ENCODE measurements at regions not wholly inside any gene's neighbourhood (a gene's known extent, or its start where the extent isn't known, plus 50 kb on each side); places are given as distances from the start of the nearest gene placed in this dataset.

GRCh38 chr10:69734797-69735468, 66.8 kb upstream of the COL13A1 start (continued):
- TF ChIP-seq, protein P1, sequence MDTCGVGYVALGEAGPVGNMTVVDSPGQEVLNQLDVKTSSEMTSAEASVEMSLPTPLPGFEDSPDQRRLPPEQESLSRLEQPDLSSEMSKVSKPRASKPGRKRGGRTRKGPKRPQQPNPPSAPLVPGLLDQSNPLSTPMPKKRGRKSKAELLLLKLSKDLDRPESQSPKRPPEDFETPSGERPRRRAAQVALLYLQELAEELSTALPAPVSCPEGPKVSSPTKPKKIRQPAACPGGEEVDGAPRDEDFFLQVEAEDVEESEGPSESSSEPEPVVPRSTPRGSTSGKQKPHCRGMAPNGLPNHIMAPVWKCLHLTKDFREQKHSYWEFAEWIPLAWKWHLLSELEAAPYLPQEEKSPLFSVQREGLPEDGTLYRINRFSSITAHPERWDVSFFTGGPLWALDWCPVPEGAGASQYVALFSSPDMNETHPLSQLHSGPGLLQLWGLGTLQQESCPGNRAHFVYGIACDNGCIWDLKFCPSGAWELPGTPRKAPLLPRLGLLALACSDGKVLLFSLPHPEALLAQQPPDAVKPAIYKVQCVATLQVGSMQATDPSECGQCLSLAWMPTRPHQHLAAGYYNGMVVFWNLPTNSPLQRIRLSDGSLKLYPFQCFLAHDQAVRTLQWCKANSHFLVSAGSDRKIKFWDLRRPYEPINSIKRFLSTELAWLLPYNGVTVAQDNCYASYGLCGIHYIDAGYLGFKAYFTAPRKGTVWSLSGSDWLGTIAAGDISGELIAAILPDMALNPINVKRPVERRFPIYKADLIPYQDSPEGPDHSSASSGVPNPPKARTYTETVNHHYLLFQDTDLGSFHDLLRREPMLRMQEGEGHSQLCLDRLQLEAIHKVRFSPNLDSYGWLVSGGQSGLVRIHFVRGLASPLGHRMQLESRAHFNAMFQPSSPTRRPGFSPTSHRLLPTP (IDR thresholded peaks at IDR 0.05; ENCODE audit: borderline replicate concordance, extremely low read depth, insufficient read length) = no peak
- no peak for TF ChIP-seq HDAC1 (IDR thresholded peaks at IDR 0.05)
- peak; percentile 67; the same call in 1 of the 2 replicates for TF ChIP-seq ZNF175 (CRISPR knock-in tag; IDR thresholded peaks at IDR 0.05; ENCODE audit: low read depth)
- TF ChIP-seq XRCC4 (IDR thresholded peaks at IDR 0.05; ENCODE audit: extremely low read depth, insufficient read depth, insufficient read length) = no peak
- TF ChIP-seq, protein P2, sequence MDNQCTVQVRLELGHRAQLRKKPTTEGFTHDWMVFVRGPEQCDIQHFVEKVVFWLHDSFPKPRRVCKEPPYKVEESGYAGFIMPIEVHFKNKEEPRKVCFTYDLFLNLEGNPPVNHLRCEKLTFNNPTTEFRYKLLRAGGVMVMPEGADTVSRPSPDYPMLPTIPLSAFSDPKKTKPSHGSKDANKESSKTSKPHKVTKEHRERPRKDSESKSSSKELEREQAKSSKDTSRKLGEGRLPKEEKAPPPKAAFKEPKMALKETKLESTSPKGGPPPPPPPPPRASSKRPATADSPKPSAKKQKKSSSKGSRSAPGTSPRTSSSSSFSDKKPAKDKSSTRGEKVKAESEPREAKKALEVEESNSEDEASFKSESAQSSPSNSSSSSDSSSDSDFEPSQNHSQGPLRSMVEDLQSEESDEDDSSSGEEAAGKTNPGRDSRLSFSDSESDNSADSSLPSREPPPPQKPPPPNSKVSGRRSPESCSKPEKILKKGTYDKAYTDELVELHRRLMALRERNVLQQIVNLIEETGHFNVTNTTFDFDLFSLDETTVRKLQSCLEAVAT (IDR thresholded peaks at IDR 0.05) = peak in 1 of 2 experiments; percentile 89; a peak in 2 of 4 replicates
- peak; percentile 75; the same call in 1 of the 2 replicates for TF ChIP-seq RNF2 (IDR thresholded peaks at IDR 0.05)
- peak; percentile 78 for TF ChIP-seq EP300 (IDR thresholded peaks at IDR 0.05; ENCODE audit: low read length)
- TF ChIP-seq CEBPB (tag; IDR thresholded peaks at IDR 0.05) = peak; percentile 69
- TF ChIP-seq CXXC5 (CRISPR knock-in tag; IDR thresholded peaks at IDR 0.05) = 0 out of 2 replicates have a peak, but pooled peaks have one; percentile 23
- peak; percentile 30; the same call in 1 of the 2 replicates for TF ChIP-seq SMARCC2 (IDR thresholded peaks at IDR 0.05; ENCODE audit: low read depth)
- TF ChIP-seq MAZ (CRISPR knock-in tag; conservative IDR thresholded peaks at IDR 0.05 in 1 of 2, IDR thresholded peaks at IDR 0.05 in 1 of 2) = 0 out of 4 replicates have a peak, but pooled peaks of 1 of the 2 experiments have one; percentile 26
- TF ChIP-seq ATF1 (CRISPR knock-in tag; IDR thresholded peaks at IDR 0.05) = no peak
- TF ChIP-seq ATF1 (tag; IDR thresholded peaks at IDR 0.05) = peak; percentile 1; the same call in 1 of the 2 replicates
- peak; percentile 36; the same call in 1 of the 2 replicates for TF ChIP-seq LEF1 (IDR thresholded peaks at IDR 0.05)
- TF ChIP-seq, protein P3, sequence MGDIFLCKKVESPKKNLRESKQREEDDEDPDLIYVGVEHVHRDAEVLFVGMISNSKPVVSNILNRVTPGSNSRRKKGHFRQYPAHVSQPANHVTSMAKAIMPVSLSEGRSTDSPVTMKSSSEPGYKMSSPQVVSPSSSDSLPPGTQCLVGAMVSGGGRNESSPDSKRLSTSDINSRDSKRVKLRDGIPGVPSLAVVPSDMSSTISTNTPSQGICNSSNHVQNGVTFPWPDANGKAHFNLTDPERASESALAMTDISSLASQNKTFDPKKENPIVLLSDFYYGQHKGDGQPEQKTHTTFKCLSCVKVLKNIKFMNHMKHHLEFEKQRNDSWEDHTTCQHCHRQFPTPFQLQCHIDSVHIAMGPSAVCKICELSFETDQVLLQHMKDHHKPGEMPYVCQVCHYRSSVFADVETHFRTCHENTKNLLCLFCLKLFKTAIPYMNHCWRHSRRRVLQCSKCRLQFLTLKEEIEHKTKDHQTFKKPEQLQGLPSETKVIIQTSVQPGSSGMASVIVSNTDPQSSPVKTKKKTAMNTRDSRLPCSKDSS (IDR thresholded peaks at IDR 0.05; ENCODE audit: low read depth, partially characterized antibody) = no peak
- TF ChIP-seq ZNF79 (CRISPR knock-in tag; IDR thresholded peaks at IDR 0.05; ENCODE audit: low read depth) = no peak

Measured in K562 (cell line).